ENCODE measurements at regions not wholly inside any gene's neighbourhood (a gene's known extent, or its start where the extent isn't known, plus 50 kb on each side); places are given as distances from the start of the nearest gene placed in this dataset.
"Not testable (repeated sequence)": the region's sequence is repeated elsewhere in the genome, so short reads cannot be mapped to it uniquely, and the experiment has no call there.

DNA sequence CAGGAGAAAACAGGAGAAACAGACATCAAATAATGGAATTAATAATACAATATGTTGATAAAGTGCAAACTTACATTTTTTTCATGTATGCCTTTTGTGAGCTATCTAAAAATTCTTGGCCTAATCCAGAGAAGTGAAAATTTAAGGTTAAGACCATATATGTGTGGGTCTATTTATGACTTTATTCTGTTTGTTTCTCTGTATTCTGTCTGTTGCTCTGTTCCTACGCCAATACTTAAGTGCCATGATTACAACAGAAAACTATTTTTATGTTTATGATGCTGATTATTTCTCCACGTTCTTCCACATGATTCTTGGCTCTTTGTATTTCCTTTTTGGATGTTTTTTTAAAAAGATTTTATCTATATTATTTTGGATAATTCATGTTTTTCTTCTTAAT, 109.6 kb upstream of the MAP3K4 start:
- H3K36me3 ChIP-seq: no peaks in the 10 kb centered on the region
- no peak for TF ChIP-seq CTCF (IDR thresholded peaks at IDR 0.05)
- no peaks in the 10 kb centered on the region for H3K27me3 ChIP-seq
- no peaks in the 10 kb centered on the region for H3K9me3 ChIP-seq
- H3K27ac ChIP-seq: no peak overlapping the region
- intact Hi-C loops (cut with DNase I): no loop called here
- no peaks in the 10 kb centered on the region for H3K4me1 ChIP-seq
- no peak for DNase-seq
- no peak overlapping the region for H3K9ac ChIP-seq (ENCODE audit: low read depth in 2 of 2, low read length in 2 of 2)
- H3K4me3 ChIP-seq: no peak overlapping the region

DNA sequence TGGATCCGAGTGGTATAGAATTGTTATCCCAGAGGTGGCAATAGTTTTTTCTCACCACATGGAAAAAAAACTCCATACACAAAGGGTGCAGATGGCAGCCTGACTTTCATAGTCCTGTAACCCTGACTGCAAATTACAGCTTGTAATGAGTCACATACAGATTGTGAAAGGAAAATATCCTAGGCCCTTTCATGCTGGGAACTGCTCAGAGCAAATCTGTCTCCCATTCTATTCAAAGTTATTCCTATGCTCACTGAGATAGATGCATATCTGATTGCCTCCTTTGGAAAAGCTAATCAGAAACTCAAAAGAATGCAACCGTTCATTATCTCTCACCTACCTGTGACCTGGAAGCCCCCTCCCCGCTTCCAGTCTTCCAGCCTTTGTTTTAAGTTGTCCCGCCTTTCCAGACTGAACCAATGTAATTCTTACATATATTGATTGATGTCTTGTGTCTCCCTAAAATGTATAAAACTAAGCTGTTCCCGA, 108.7 kb upstream of the MAP3K4 start:
- Histone ChIP-seq H3K4me3 (no peak overlapping the region), H3K9me3 (no peaks in the 10 kb centered on the region), H3K27me3 (no peaks in the 10 kb centered on the region), H3K4me1 (no peaks in the 10 kb centered on the region), H3K36me3 (no peaks in the 10 kb centered on the region), H3K27ac (no peak overlapping the region), H3K9ac (ENCODE audit: low read depth in 2 of 2, low read length in 2 of 2) (no peak overlapping the region)
- intact Hi-C loops (cut with DNase I): no loop called here
- TF ChIP-seq CTCF (IDR thresholded peaks at IDR 0.05): no peak
- no peak for DNase-seq

DNA sequence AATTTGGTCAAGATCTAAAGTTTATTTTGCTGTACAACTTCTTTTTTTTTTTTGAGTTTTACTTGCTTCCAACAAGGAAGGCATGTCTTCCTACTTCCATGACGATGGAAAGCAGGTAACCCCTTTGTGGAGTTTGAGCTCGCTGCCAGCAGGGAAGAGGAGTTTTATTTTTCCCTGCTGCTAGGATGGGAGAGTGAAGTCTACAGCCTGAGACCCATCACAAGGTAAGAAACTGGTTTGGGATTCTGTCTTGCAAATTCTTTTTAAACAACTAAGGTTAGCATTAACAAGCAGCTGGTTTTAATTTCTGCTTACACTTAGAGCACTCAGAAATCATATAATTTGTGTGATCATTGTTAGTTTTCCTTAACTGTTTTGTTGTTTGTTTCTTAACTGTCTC, 108.0 kb upstream of the MAP3K4 start:
- no peaks in the 10 kb centered on the region for H3K9me3 ChIP-seq
- TF ChIP-seq CTCF (IDR thresholded peaks at IDR 0.05): no peak
- no peaks in the 10 kb centered on the region for H3K4me1 ChIP-seq
- no peaks in the 10 kb centered on the region for H3K27me3 ChIP-seq
- no peak overlapping the region for H3K4me3 ChIP-seq
- no peak overlapping the region for H3K9ac ChIP-seq (ENCODE audit: low read depth in 2 of 2, low read length in 2 of 2)
- no peak for DNase-seq
- no peak overlapping the region for H3K27ac ChIP-seq
- no peaks in the 10 kb centered on the region for H3K36me3 ChIP-seq
- intact Hi-C loops (cut with DNase I): no loop called here

DNA sequence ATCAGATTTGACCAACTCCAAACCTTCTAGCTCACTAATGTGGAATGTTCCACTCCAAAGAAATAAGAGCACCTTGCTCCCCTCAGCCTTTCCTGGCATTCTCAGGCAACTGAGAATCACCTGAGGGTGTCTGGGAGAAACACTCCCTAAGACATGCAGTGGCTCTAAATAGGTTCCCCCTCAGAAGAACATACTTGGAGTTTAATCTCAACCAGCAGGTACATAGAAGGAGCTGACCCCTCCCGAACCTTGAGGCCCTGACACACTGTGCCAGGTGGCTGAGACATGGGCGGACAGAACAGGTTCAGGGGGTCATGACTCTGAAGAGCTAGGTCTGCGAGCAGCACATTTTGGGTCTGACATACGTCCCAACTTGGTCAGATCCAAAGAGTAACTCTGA, 107.6 kb upstream of the MAP3K4 start:
- TF ChIP-seq CTCF (IDR thresholded peaks at IDR 0.05): no peak
- no peaks in the 10 kb centered on the region for H3K4me1 ChIP-seq
- H3K27me3 ChIP-seq: no peaks in the 10 kb centered on the region
- intact Hi-C loops (cut with DNase I): no loop called here
- DNase-seq: no peak
- no peak overlapping the region for H3K27ac ChIP-seq
- H3K9me3 ChIP-seq: no peaks in the 10 kb centered on the region
- no peaks in the 10 kb centered on the region for H3K36me3 ChIP-seq
- H3K9ac ChIP-seq (ENCODE audit: low read depth in 2 of 2, low read length in 2 of 2): no peak overlapping the region
- H3K4me3 ChIP-seq: no peak overlapping the region

DNA sequence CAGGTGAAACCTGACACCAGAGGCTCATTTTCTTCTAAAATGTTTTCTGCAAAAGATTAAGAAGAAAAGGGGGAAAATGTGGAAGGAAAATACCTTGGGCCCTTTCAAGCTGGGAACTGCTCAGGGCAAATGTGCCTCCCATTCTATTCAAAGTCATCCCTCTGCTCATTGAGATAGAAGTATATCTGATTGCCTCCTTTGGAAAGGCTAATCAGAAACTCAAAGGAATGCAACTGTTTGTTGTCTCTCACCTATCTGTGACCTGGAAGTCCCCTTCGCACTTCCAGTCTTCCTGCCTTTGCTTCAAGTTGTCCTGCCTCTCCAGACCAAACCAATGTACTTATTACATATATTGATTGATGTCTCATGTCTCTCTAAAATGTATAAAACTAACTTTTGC, 102.4 kb upstream of the MAP3K4 start:
- H3K9me3 ChIP-seq; H3K4me3 ChIP-seq; H3K9ac ChIP-seq (ENCODE audit: low read depth in 2 of 2, low read length in 2 of 2); intact Hi-C loops (cut with DNase I); H3K4me1 ChIP-seq; H3K36me3 ChIP-seq; H3K27me3 ChIP-seq; H3K27ac ChIP-seq; DNase-seq: not testable (repeated sequence)

DNA sequence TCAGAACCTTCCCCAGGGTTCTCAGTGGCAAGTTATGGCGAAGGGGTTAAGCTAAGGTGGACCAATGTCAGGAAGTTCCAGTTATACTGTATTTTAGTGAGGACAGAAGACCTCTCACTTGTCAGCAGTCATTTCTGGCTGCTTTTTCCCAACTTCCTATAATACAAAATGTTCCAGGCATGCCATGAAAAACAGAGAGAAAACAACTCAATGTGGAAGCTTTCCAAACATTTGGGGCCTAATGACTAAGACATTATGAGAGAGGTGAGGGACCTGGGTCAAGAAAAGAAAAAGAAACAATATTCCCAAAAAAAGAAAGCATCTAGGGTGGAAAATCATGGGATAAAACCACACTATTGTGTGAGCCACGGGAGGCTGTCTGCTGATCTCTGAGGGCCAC, 99.9 kb upstream of the MAP3K4 start:
- H3K4me1 ChIP-seq: no peaks in the 10 kb centered on the region
- TF ChIP-seq CTCF (IDR thresholded peaks at IDR 0.05): no peak
- no peak overlapping the region for H3K27ac ChIP-seq
- H3K9me3 ChIP-seq: no peaks in the 10 kb centered on the region
- no peak overlapping the region for H3K9ac ChIP-seq (ENCODE audit: low read depth in 2 of 2, low read length in 2 of 2)
- H3K36me3 ChIP-seq: no peaks in the 10 kb centered on the region
- no peak overlapping the region for H3K4me3 ChIP-seq
- DNase-seq: no peak
- intact Hi-C loops (cut with DNase I): no loop called here
- no peaks in the 10 kb centered on the region for H3K27me3 ChIP-seq

Data from colonic mucosa (tissue), 4 donors.